ENCODE measurements at regions not wholly inside any gene's neighbourhood (a gene's known extent, or its start where the extent isn't known, plus 50 kb on each side); places are given as distances from the start of the nearest gene placed in this dataset.

GRCh38 chr18:22031611-22032010, 137.8 kb upstream of the GATA6 start:
- Histone ChIP-seq H3K79me2 (ENCODE audit: insufficient read depth, low read length) (no peaks in the 10 kb centered on the region), H3K4me2 (ENCODE audit: insufficient read depth, low read length) (no peak overlapping the region), H2AFZ (ENCODE audit: low read depth, low read length) (no peak overlapping the region), H3K27ac (ENCODE audit: low read length) (no peak overlapping the region), H3K4me1 (ENCODE audit: insufficient read depth, low read length) (no peaks in the 10 kb centered on the region), H3K9me3 (ENCODE audit: insufficient read depth, low read length, severe bottlenecking) (no peaks in the 10 kb centered on the region), H3K27me3 (ENCODE audit: insufficient read depth, low read length, poor library complexity) (peaks cover 9% of the 10 kb centered on the region), H4K20me1 (ENCODE audit: insufficient read depth, low read length) (no peaks in the 10 kb centered on the region), H3K36me3 (ENCODE audit: insufficient read depth, low read length) (no peaks in the 10 kb centered on the region), H3K4me3 (ENCODE audit: low read depth in 1 of 2, low read length in 2 of 2) (no peak overlapping the region), H3K9ac (ENCODE audit: low read depth, low read length) (no peak overlapping the region)
- DNase-seq (no peak), ATAC-seq (ENCODE audit: insufficient read depth, low read depth) (no peak)
- no peak for TF ChIP-seq EZH2 (IDR thresholded peaks at IDR 0.05; ENCODE audit: borderline replicate concordance, low read depth, low read length, severe bottlenecking)
- TF ChIP-seq, protein P1, sequence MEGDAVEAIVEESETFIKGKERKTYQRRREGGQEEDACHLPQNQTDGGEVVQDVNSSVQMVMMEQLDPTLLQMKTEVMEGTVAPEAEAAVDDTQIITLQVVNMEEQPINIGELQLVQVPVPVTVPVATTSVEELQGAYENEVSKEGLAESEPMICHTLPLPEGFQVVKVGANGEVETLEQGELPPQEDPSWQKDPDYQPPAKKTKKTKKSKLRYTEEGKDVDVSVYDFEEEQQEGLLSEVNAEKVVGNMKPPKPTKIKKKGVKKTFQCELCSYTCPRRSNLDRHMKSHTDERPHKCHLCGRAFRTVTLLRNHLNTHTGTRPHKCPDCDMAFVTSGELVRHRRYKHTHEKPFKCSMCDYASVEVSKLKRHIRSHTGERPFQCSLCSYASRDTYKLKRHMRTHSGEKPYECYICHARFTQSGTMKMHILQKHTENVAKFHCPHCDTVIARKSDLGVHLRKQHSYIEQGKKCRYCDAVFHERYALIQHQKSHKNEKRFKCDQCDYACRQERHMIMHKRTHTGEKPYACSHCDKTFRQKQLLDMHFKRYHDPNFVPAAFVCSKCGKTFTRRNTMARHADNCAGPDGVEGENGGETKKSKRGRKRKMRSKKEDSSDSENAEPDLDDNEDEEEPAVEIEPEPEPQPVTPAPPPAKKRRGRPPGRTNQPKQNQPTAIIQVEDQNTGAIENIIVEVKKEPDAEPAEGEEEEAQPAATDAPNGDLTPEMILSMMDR (IDR thresholded peaks at IDR 0.05; ENCODE audit: borderline replicate concordance, extremely low read depth, low read length, poor library complexity, severe bottlenecking), result no peak

DNA sequence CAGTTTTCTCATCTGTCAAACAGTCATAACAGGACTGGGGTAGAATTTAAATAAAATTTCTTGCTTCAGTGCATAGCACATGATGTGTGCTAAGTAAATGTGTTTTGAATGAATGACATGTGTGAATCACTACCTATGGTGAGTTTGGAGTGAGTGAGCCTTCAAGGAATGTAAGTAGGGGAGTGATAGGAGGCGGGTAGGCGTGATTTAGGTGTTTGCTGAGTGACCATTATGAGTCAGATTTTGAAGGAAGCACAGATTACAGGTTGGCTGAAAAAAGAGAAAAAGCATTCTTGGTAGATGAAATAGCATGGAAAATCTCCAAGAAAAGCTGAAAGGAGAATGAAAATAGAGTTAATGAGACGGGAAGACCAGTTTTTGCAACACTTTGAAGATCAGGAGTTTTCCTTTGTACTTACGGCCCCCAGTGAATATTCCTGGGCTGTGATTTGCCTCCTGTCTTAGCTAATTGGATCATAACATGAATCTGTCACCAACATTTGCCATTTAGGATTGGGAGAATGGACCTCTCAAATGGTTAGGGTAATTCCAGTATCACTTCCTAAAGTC, 136.9 kb upstream of the GATA6 start:
- Histone ChIP-seq H3K4me1 (ENCODE audit: insufficient read depth, low read length) (no peaks in the 10 kb centered on the region), H4K20me1 (ENCODE audit: insufficient read depth, low read length) (no peaks in the 10 kb centered on the region), H3K36me3 (ENCODE audit: insufficient read depth, low read length) (no peaks in the 10 kb centered on the region), H3K9me3 (ENCODE audit: insufficient read depth, low read length, severe bottlenecking) (no peaks in the 10 kb centered on the region), H3K4me2 (ENCODE audit: insufficient read depth, low read length) (no peak overlapping the region), H2AFZ (ENCODE audit: low read depth, low read length) (no peak overlapping the region), H3K27me3 (ENCODE audit: insufficient read depth, low read length, poor library complexity) (peaks cover 9% of the 10 kb centered on the region), H3K79me2 (ENCODE audit: insufficient read depth, low read length) (no peaks in the 10 kb centered on the region), H3K9ac (ENCODE audit: low read depth, low read length) (no peak overlapping the region), H3K27ac (ENCODE audit: low read length) (no peak overlapping the region), H3K4me3 (ENCODE audit: low read depth in 1 of 2, low read length in 2 of 2) (no peak overlapping the region)
- ATAC-seq (ENCODE audit: insufficient read depth, low read depth), result no peak
- TF ChIP-seq EZH2 (IDR thresholded peaks at IDR 0.05; ENCODE audit: borderline replicate concordance, low read depth, low read length, severe bottlenecking), result no peak
- TF ChIP-seq, protein P1 (IDR thresholded peaks at IDR 0.05; ENCODE audit: borderline replicate concordance, extremely low read depth, low read length, poor library complexity, severe bottlenecking), result no peak
- DNase-seq, result no peak

DNA sequence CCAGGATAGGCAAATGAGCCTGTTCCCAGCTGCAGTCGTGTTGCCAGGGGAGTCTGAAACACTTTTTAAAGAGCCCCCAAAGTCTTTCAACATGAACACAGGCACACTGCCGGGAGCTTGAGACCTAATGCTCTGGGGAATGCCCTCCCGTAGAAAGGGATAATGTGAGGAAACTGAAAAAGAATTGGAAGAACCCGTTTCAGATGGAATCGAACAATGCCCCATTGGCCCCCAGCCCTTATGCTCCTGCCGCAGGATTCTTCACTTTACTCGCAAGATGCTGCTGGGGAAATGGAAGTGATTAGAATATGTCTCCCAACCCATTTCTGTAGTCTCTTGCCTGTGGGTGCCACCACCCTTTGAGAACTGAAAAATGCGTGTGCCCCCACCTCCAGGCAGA, 136.3 kb upstream of the GATA6 start:
- no peak for TF ChIP-seq EZH2 (IDR thresholded peaks at IDR 0.05; ENCODE audit: borderline replicate concordance, low read depth, low read length, severe bottlenecking)
- TF ChIP-seq, protein P1 (IDR thresholded peaks at IDR 0.05; ENCODE audit: borderline replicate concordance, extremely low read depth, low read length, poor library complexity, severe bottlenecking), result no peak
- DNase-seq (no peak), ATAC-seq (ENCODE audit: insufficient read depth, low read depth) (no peak)
- H3K9ac ChIP-seq (ENCODE audit: low read depth, low read length), result no peak overlapping the region
- H3K4me3 ChIP-seq (ENCODE audit: low read depth in 1 of 2, low read length in 2 of 2), result no peak overlapping the region
- H3K27me3 ChIP-seq (ENCODE audit: insufficient read depth, low read length, poor library complexity), result peaks cover 9% of the 10 kb centered on the region
- H3K4me2 ChIP-seq (ENCODE audit: insufficient read depth, low read length), result no peak overlapping the region
- no peak overlapping the region for H3K27ac ChIP-seq (ENCODE audit: low read length)
- no peaks in the 10 kb centered on the region for H3K36me3 ChIP-seq (ENCODE audit: insufficient read depth, low read length)
- H4K20me1 ChIP-seq (ENCODE audit: insufficient read depth, low read length), result no peaks in the 10 kb centered on the region
- H3K4me1 ChIP-seq (ENCODE audit: insufficient read depth, low read length), result no peaks in the 10 kb centered on the region
- H2AFZ ChIP-seq (ENCODE audit: low read depth, low read length), result no peak overlapping the region
- no peaks in the 10 kb centered on the region for H3K9me3 ChIP-seq (ENCODE audit: insufficient read depth, low read length, severe bottlenecking)
- no peaks in the 10 kb centered on the region for H3K79me2 ChIP-seq (ENCODE audit: insufficient read depth, low read length)

GRCh38 chr18:22034276-22034675, 135.1 kb upstream of the GATA6 start:
- no peak for DNase-seq
- ATAC-seq (ENCODE audit: insufficient read depth, low read depth), result no peak
- no peaks in the 10 kb centered on the region for H4K20me1 ChIP-seq (ENCODE audit: insufficient read depth, low read length)
- no peaks in the 10 kb centered on the region for H3K79me2 ChIP-seq (ENCODE audit: insufficient read depth, low read length)
- no peak overlapping the region for H2AFZ ChIP-seq (ENCODE audit: low read depth, low read length)
- no peak overlapping the region for H3K27ac ChIP-seq (ENCODE audit: low read length)
- peaks cover 9% of the 10 kb centered on the region for H3K27me3 ChIP-seq (ENCODE audit: insufficient read depth, low read length, poor library complexity)
- H3K9me3 ChIP-seq (ENCODE audit: insufficient read depth, low read length, severe bottlenecking), result no peaks in the 10 kb centered on the region
- H3K4me1 ChIP-seq (ENCODE audit: insufficient read depth, low read length), result no peaks in the 10 kb centered on the region
- no peak overlapping the region for H3K4me2 ChIP-seq (ENCODE audit: insufficient read depth, low read length)
- no peak overlapping the region for H3K4me3 ChIP-seq (ENCODE audit: low read depth in 1 of 2, low read length in 2 of 2)
- no peaks in the 10 kb centered on the region for H3K36me3 ChIP-seq (ENCODE audit: insufficient read depth, low read length)
- no peak overlapping the region for H3K9ac ChIP-seq (ENCODE audit: low read depth, low read length)
- no peak for TF ChIP-seq EZH2 (IDR thresholded peaks at IDR 0.05; ENCODE audit: borderline replicate concordance, low read depth, low read length, severe bottlenecking)
- TF ChIP-seq, protein P1 (IDR thresholded peaks at IDR 0.05; ENCODE audit: borderline replicate concordance, extremely low read depth, low read length, poor library complexity, severe bottlenecking), result no peak
